GM21423 (cell line): ENCODE measurements at regions not wholly inside any gene's neighbourhood (a gene's known extent, or its start where the extent isn't known, plus 50 kb on each side); places are given as distances from the start of the nearest gene placed in this dataset.

ENCODE experiments used
- ATAC-seq: cut with Tn5 transposase; IDR thresholded peaks from one replicate; pipeline ENCODE4 v1.9.1; 2021; ENCODE audit warnings: mild to moderate bottlenecking, moderate library complexity; ENCODE audit not compliant: unreplicated experiment

DNA sequence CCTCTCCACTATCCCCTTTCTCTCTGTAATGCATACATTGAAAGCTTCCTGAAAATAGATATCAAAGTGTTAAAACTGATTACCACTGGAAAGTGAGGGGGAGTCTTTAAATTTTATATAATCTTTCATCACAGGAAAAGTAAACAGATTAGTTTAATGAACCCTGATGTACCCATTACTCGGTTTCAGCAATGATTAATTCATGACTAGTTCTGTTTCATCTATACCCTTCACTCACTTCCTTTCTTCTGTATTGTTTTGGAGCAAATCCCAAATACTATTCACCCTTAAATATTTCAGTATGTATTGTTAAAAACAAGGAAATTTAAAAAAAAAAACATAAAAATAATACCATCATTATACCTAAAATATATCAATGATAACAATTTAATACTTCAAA lies 67.3 kb upstream of the TMCC3 start:
- ATAC-seq: no peak

DNA sequence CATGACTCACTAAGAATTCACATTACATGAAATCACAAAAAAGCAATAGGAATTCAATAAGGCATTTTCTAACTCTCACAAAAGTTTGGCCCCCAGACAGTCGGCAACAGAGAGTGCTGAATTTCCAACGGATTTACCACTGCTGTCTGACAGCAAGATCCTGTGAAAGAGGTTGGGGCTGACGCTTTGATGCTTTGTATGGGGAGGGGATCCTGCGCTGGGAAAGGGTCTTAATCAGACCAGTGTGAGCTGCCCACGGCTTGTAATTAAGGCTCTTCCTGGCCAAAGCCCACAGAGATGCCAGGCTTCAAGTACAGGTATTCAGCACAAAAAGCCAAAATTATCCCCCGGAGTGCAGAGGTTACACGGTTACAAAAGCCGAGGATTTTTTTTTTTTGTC lies 66.8 kb upstream of the TMCC3 start:
- ATAC-seq: no peak

DNA sequence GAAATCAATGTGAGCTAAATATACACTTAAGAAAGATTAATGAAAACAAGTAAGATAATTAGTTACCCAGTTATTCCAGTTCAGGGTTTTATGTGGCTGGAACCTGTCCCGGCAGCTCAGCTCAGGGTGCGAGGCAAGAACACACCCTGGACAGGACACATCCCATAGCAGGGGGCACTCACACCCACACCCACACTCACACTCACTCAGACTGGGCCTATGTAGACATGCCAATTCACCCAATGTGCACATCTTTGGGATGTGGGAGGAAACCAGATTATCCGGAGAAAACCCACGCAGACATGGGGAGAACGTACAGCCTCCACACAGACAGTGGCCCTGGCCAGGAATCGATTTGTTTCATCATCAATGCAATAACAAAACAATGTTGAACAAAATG lies 66.0 kb upstream of the TMCC3 start:
- no peak for ATAC-seq

DNA sequence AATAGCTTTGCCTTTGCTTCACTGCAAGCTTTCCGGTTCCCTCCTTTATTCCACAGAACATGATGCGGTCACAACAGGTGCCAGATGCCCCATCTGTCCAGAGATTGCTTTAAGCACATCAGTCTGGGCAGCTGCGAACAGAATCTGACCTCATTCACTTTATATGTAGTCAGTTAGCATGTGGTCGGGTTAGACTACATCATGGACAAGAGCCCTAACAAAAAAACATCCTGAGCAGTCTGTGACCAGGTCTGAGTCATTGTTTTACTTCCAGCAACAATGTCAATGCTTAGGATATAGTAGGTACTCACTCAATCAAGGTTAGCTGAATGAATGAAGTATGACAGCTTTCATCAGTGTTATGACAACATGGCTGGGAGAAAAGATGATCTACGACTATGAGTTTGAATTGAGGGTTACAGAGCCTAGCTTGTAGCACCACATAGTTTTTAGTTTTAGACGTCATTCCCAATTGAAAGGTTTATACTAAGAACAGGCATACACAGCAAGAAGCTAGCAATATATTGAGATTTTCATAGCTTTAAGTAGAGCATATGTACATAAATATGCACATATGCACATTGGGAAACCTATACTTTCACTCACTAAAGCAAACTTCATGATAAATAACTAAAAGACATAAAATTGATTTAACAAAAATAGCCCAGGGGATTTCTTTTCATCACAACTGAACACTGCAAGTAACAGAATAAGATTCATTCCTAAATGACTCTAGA lies 64.2 kb upstream of the TMCC3 start:
- no peak for ATAC-seq

DNA sequence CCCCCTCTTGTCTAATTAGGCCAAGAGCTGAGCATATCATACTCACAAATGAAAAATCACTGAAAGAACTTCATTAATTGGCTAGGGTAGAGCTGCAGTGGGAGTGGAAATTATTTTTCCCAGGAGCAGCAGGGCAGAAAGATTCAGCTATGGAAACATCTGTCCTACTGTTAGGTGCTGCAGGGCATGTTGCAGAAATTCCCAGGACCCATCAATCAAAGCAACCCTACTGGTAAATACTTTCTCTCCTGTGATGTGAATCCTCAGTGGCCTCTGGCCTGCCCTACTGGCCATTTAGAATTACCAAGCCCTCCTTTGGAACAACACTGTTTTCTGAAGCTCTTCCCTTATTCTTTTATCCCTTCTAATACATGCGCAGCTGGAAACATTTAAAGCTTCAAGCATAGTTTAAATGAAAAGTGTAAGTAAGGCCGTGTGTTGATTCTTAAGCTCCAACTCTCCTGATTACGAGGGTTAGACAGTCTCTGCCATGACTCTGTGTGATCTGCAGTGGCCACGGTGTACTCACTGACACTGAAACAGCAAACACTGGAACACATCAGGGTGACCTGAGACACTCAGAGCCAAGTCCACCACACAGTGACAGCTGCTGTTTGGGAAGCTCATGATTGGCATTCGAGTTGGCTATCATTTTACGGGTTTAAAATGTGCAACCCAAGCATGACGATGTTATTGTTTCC lies 62.6 kb upstream of the TMCC3 start:
- no peak for ATAC-seq

DNA sequence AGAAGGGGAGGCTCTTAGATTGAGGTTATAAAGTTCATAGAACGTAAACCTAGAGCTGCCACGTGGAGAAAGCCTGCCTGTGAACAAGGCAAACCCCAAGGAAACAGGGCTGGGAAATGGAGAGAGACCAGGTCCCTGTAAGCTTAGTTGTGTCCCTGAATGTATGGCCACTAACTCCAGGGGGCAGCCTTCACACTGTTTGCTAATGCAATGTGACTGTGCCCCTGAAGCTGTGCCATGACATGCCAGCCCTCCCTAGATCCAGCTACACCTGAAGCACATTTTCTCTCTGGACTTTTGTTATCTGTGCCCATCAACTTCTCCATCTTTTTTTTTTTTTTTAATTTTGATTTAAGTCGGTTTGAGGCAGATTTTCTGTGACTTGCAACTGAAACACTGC lies 60.6 kb upstream of the TMCC3 start:
- no peak for ATAC-seq

DNA sequence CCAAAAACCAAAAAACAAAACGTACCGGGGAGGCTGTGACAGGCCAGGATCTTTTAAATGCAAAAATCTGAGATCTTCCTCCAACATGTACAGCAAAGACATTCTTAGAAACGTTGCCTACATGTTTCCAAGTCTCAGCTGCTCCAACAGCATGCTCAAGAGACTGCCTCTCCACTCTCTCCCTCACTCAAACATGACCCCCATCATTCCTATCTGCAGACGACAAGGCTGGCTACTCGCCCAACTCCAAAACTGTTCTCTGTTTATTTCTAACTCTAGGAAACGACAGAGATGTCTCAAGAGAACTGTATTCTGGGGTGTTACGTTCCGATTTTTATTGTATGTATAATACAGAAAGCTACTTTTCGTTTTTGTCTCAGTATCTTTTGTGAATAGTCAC lies 57.5 kb upstream of the TMCC3 start:
- no peak for ATAC-seq

DNA sequence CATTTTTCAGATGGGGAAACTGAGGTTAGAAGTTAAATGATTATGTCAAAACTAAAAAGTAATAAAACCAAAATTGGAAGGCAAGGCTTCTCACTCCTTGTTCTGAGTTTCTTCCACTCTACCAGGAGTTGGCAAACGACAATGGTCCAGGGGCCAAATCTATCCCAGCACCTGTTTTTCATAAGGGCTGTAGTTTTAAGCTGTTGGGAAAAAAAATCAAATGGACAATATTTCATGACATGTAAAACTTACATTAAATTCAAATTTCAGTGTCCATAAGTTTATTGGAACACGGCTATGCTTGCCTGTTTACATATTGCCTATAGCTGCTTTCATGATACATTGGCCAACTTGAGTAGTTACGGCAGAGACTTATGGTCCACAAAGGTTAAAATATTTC lies 56.7 kb upstream of the TMCC3 start:
- no peak for ATAC-seq

DNA sequence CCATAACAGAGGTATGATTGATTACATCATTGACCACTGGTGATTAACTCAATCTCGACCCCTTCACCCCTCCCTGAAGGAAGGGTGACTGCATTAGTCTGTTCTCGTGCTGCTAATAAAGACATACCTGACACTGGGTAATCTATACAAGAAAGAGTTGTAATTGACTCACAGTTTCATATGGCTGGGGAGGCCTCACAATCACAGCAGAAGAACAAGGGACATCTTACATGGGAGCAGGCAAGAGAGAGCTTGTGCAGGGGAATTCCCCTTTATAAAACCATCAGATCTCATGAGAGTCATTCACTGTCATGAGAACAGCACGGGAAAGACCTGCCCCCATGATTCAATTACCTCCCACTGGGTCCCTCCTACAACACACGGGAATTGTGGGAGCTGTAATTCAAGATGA lies 55.9 kb upstream of the TMCC3 start:
- peak; percentile 72 for ATAC-seq

DNA sequence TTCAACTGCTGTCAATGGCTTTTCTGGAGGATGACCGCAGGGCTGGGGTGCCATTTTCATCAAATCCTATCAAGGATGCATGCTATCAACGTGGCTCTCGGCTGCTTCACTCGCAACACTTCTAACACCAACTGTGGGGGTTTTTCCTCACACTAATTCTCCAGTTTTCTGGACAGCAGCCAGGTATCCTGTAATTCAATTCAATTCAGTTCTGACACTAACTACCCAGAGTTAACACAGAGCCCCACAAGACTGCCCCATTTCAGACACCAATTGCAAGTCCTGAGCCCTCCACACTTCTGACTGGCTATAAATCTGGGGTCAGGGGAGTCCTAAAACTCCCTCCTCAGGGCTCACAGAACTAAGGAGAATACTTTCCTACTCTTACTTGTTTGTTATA lies 55.3 kb upstream of the TMCC3 start:
- no peak for ATAC-seq

DNA sequence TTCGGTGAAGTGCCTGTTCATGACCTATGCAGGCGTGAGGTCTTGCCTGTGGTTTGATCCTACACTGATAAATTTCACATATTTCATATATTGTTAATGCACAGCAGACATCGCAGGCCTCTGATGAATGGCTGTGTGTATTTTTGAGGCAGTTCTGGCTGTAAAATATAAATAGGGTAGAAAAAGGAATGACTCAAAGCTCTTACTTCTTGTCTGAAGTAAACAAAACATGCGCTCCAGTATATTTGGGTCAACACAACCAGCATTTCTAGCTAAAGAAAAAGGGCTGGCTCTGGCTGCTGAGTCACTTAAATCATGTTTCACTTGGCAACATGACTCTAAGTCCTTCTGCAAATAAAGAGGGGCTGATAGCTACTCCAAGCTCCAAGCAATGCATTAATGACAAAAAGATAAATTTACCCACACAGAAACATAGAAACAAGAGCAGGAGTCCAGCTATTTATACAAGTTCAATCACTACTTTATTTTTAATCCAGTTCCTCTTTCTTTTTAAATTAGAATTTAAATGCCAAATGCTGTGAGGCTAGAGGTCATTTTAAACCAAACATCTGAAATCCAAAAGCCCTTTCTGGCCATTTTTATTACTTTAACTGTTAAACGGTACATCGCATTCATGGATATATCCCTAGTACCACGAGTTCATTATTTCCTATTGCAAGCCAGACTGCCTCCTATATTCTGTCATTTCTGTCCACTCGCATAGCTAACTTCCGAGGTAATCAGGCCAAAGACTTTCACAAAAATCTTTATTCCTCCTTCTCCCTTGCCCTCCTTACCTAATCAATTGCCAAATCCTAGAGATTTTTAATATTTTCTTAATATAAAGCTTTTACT lies 54.3 kb upstream of the TMCC3 start:
- no peak for ATAC-seq

DNA sequence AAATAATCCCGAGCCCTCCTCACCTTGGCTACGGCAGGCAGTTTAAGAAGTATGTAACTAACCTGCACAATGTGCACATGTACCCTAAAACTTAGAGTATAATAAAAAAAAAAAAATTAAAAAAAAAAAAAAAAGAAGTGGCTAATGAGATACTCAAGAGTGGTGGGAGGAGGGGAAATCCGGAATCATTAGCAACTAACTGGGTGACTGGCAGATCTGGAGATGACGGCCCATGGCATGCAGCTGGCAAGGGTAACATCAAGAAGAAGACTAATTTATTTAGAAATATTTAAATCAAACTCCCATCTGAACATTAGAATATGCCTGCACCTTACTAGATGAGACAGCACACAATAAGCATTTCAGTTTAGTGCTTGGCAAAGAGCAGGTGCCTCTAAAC lies 52.3 kb upstream of the TMCC3 start:
- no peak for ATAC-seq

DNA sequence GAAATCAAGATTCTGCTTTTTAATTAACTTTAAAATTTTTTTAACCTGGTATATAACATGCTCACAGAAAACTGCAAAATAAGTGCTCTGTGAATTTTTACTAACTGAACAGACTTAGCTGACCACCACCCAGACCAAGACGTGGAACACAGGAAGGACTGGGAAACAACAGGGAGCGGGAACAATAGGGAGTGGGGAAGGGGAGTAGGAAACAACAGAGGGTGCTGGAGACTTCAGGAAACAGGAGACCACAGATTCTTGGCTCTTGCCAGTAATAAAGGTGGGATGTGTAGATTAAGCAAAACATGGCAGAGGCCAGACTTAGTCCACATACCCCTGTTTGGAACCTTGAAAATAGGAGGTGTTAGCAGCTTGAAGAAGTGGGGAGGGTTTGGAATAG lies 51.4 kb upstream of the TMCC3 start:
- ATAC-seq: no peak

DNA sequence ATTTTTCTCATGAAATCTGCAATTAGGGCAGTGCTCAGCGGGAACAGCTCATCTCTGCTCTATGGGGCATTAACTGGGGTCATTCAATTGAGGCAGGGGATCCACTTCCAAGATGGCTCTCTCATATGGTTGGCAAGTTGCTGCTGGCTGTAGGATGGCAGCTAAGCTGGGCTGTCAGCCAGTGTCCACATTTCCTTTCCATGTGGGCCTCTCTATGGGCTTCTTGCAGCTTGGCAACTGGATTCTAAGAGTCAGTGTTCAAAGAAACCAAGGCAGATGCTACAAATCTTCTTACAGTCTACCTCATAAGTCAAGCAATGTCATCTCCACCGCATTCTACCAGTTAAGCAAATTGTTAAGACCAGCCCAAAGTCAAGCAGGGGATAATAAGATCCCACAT lies 50.3 kb upstream of the TMCC3 start:
- no peak for ATAC-seq
